ENCODE measurements at regions not wholly inside any gene's neighbourhood (a gene's known extent, or its start where the extent isn't known, plus 50 kb on each side); places are given as distances from the start of the nearest gene placed in this dataset. TPM values are rescaled to one million over a fixed set of nuclear protein-coding genes. Genes with fewer than 3 reads are reported as not detected.

DNA sequence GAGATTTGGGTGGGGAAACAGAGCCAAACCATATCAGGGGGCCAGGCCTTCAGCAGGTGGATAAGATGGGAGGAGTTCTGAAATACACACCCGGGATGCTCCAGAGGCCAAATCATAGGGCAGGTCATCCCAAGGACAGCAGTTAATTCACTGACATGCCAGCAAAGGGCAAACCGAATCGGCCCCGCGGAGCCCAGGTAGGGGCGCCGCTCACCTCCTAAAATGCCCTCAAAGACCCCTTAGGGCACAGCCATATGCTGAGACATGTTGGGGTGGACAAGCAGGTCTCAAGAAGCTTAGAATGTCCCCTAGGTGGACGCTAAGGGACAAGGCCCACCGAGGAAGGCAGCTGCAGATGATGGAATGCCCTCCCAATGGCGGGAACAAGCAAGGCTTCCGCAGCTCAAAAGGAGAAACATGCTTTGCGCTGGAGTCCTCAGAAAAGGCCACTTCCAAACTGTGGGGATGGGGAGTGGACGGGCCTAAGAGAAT is 144.9 kb downstream of the ERCC6L2 start:
- no peaks in the 10 kb centered on the region for H3K4me1 ChIP-seq (ENCODE audit: insufficient read depth, low read length)
- H3K4me2 ChIP-seq (ENCODE audit: insufficient read depth, low read length): peak overlapping the region; percentile 81
- H3K9me3 ChIP-seq (ENCODE audit: low read depth, low read length): no peaks in the 10 kb centered on the region
- peak overlapping the region; percentile 68 for H3K4me3 ChIP-seq (ENCODE audit: insufficient read depth, low read length)
- no peak for DNase-seq (ENCODE audit: insufficient read length, low spot score, missing footprints)
- H3K79me2 ChIP-seq (ENCODE audit: insufficient read depth, low read length): no peaks in the 10 kb centered on the region
- H3K27ac ChIP-seq (ENCODE audit: low read depth, low read length): no peak overlapping the region
- peaks cover 54% of the 10 kb centered on the region for H3K27me3 ChIP-seq (ENCODE audit: insufficient read depth, low read length)
- TF ChIP-seq CTCF (IDR thresholded peaks at IDR 0.05; ENCODE audit: extremely low read depth, low read depth, low read length): no peak
- no peak overlapping the region for H2AFZ ChIP-seq (ENCODE audit: low read length)
- H4K20me1 ChIP-seq (ENCODE audit: insufficient read depth, low read length): peaks cover 4% of the 10 kb centered on the region
- no peaks in the 10 kb centered on the region for H3K36me3 ChIP-seq (ENCODE audit: insufficient read depth, low read length)

Small RNA genes lying in the stretch of these regions (small RNA-seq; reads per million reads assigned to genes)
- gene RF00019: not detected
